ENCODE measurements at regions not wholly inside any gene's neighbourhood (a gene's known extent, or its start where the extent isn't known, plus 50 kb on each side); places are given as distances from the start of the nearest gene placed in this dataset.

- in situ Hi-C loops (cut with MboI) (no loop called here), intact Hi-C loops (cut with micrococcal nuclease) (no loop called here)
- 0% methylated on average over 1 of the region's 1 CpG for WGBS (ENCODE audit: insufficient coverage, low coverage, missing lambda C conversion rate)
- CTCF ChIA-PET (ENCODE audit: low intra/inter-chr PET ratio) = no interaction called here
- Histone ChIP-seq H2AFZ (ENCODE audit: low read depth, low read length) (no peak overlapping the region), H3K36me3 (ENCODE audit: control insufficient read depth, insufficient read depth, low read length) (no peaks in the 10 kb centered on the region), H3K4me2 (ENCODE audit: insufficient read depth, low read length) (no peak overlapping the region), H4K20me1 (replicated peaks; ENCODE audit: control insufficient read depth, insufficient read depth, low read length) (no peaks in the 10 kb centered on the region), H3K4me1 (replicated peaks in 1 of 2; ENCODE audit: control insufficient read depth in 2 of 2, insufficient read depth in 2 of 2, low read length in 2 of 2) (no peaks in the 10 kb centered on the region), H3K4me3 (no peak overlapping the region), H3K9me3 (replicated peaks; ENCODE audit: control insufficient read depth, insufficient read depth, low read depth, low read length) (no peaks in the 10 kb centered on the region), H3K27ac (ENCODE audit: extremely low read depth, low read depth, low read length) (no peak overlapping the region), H3K79me2 (ENCODE audit: control insufficient read depth, insufficient read depth, low read length) (no peaks in the 10 kb centered on the region), H3K27me3 (ENCODE audit: control insufficient read depth in 2 of 2, insufficient read depth in 2 of 2, low read length in 2 of 2) (no peaks in the 10 kb centered on the region), H3K9me1 (ENCODE audit: control insufficient read depth, insufficient read depth, low read length) (no peaks in the 10 kb centered on the region), H3K9ac (ENCODE audit: insufficient read depth in 1 of 2, low read depth in 2 of 2, low read length in 2 of 2) (no peak overlapping the region)
- no peak for DNase-seq (ENCODE audit: extremely low read depth in 1 of 4, low spot score in 3 of 4)
- TF ChIP-seq, protein P1, sequence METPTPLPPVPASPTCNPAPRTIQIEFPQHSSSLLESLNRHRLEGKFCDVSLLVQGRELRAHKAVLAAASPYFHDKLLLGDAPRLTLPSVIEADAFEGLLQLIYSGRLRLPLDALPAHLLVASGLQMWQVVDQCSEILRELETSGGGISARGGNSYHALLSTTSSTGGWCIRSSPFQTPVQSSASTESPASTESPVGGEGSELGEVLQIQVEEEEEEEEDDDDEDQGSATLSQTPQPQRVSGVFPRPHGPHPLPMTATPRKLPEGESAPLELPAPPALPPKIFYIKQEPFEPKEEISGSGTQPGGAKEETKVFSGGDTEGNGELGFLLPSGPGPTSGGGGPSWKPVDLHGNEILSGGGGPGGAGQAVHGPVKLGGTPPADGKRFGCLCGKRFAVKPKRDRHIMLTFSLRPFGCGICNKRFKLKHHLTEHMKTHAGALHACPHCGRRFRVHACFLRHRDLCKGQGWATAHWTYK (CRISPR knock-in tag; IDR thresholded peaks at IDR 0.05) = no peak
- POLR2A ChIA-PET = no interaction called here
- no peak for ATAC-seq
- no TSS peak for BruUV-seq (replicated peaks)
- no peak for FAIRE-seq
These were observed 744.8 kb upstream of the ID2 start for GRCh38 chr2:7937082-7937481.

DNA sequence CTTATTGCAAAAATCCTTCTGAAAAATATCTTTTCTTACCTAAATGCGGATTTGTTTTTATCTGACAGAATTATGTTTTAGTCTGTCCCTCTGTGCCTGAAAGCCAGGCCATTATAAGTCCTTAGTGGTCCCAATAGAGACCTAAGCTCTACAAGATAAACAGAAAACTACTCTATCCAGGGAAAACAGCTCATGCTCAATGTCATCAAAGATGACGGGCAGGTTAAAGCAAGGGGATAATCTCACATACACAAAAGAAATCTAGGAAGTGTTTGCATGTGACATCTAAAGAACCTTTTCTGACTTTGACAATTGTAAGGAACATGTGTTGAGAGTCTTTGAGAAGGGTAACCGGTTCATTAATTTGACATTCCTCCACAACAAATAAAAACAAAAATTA lies 741.1 kb upstream of the ID2 start:
- CTCF ChIA-PET (ENCODE audit: low intra/inter-chr PET ratio) = no interaction called here
- in situ Hi-C loops (cut with MboI) = no loop called here
- H3K4me3 ChIP-seq = no peak overlapping the region
- FAIRE-seq (no peak), ATAC-seq (no peak), DNase-seq (ENCODE audit: extremely low read depth in 1 of 4, low spot score in 3 of 4) (no peak)
- no TSS peak for BruUV-seq (replicated peaks)
- no peaks in the 10 kb centered on the region for H3K36me3 ChIP-seq (ENCODE audit: control insufficient read depth, insufficient read depth, low read length)
- no peaks in the 10 kb centered on the region for H3K79me2 ChIP-seq (ENCODE audit: control insufficient read depth, insufficient read depth, low read length)
- no peak overlapping the region for H2AFZ ChIP-seq (ENCODE audit: low read depth, low read length)
- H3K9me1 ChIP-seq (ENCODE audit: control insufficient read depth, insufficient read depth, low read length) = no peaks in the 10 kb centered on the region
- H3K27me3 ChIP-seq (ENCODE audit: control insufficient read depth in 2 of 2, insufficient read depth in 2 of 2, low read length in 2 of 2) = no peaks in the 10 kb centered on the region
- 0% methylated on average over 3 of the region's 3 CpGs for WGBS (ENCODE audit: insufficient coverage, low coverage, missing lambda C conversion rate)
- no peaks in the 10 kb centered on the region for H3K4me1 ChIP-seq (replicated peaks in 1 of 2; ENCODE audit: control insufficient read depth in 2 of 2, insufficient read depth in 2 of 2, low read length in 2 of 2)
- intact Hi-C loops (cut with micrococcal nuclease) = no loop called here
- no peak overlapping the region for H3K27ac ChIP-seq (ENCODE audit: extremely low read depth, low read depth, low read length)
- H4K20me1 ChIP-seq (replicated peaks; ENCODE audit: control insufficient read depth, insufficient read depth, low read length) = no peaks in the 10 kb centered on the region
- no peaks in the 10 kb centered on the region for H3K9me3 ChIP-seq (replicated peaks; ENCODE audit: control insufficient read depth, insufficient read depth, low read depth, low read length)
- H3K9ac ChIP-seq (ENCODE audit: insufficient read depth in 1 of 2, low read depth in 2 of 2, low read length in 2 of 2) = no peak overlapping the region
- POLR2A ChIA-PET = no interaction called here
- H3K4me2 ChIP-seq (ENCODE audit: insufficient read depth, low read length) = no peak overlapping the region
- TF ChIP-seq SAFB (IDR thresholded peaks at IDR 0.05; ENCODE audit: borderline replicate concordance, low read depth, low read length) = no peak
- TF ChIP-seq SRSF7 (optimal IDR thresholded peaks at IDR 0.05; ENCODE audit: low read depth, low read length) = no peak
- TF ChIP-seq SREBF2 (CRISPR knock-in tag; IDR thresholded peaks at IDR 0.05) = no peak
- no peak for TF ChIP-seq ZNF140 (CRISPR knock-in tag; IDR thresholded peaks at IDR 0.05)
- no peak for TF ChIP-seq ZNF79 (CRISPR knock-in tag; IDR thresholded peaks at IDR 0.05; ENCODE audit: low read depth)
- TF ChIP-seq ZNF699 (CRISPR knock-in tag; IDR thresholded peaks at IDR 0.05; ENCODE audit: insufficient replicate concordance) = no peak
- no peak for TF ChIP-seq ZNF778 (CRISPR knock-in tag; IDR thresholded peaks at IDR 0.05)
- TF ChIP-seq SIN3B (IDR thresholded peaks at IDR 0.05; ENCODE audit: low read depth) = no peak
- no peak for TF ChIP-seq ZNF764 (CRISPR knock-in tag; IDR thresholded peaks at IDR 0.05; ENCODE audit: low read depth)
- no peak for TF ChIP-seq HDAC3 (IDR thresholded peaks at IDR 0.05; ENCODE audit: borderline replicate concordance, partially characterized antibody)
- TF ChIP-seq, protein P2, sequence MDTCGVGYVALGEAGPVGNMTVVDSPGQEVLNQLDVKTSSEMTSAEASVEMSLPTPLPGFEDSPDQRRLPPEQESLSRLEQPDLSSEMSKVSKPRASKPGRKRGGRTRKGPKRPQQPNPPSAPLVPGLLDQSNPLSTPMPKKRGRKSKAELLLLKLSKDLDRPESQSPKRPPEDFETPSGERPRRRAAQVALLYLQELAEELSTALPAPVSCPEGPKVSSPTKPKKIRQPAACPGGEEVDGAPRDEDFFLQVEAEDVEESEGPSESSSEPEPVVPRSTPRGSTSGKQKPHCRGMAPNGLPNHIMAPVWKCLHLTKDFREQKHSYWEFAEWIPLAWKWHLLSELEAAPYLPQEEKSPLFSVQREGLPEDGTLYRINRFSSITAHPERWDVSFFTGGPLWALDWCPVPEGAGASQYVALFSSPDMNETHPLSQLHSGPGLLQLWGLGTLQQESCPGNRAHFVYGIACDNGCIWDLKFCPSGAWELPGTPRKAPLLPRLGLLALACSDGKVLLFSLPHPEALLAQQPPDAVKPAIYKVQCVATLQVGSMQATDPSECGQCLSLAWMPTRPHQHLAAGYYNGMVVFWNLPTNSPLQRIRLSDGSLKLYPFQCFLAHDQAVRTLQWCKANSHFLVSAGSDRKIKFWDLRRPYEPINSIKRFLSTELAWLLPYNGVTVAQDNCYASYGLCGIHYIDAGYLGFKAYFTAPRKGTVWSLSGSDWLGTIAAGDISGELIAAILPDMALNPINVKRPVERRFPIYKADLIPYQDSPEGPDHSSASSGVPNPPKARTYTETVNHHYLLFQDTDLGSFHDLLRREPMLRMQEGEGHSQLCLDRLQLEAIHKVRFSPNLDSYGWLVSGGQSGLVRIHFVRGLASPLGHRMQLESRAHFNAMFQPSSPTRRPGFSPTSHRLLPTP (IDR thresholded peaks at IDR 0.05; ENCODE audit: borderline replicate concordance, extremely low read depth, insufficient read length) = no peak

Measured in K562 (cell line).